HCT116 (cell line): ENCODE measurements at regions not wholly inside any gene's neighbourhood (a gene's known extent, or its start where the extent isn't known, plus 50 kb on each side); places are given as distances from the start of the nearest gene placed in this dataset.

Experiments used
- CTCF ChIP-seq, 3 experiments: fragments of 200-600 bp in 1 of 3; sonication (generic) in 1 of 3; IDR thresholded peaks in 2 of 3; conservative IDR thresholded peaks in 1 of 3; 2 replicates each; pipeline ENCODE4 v1.5.1; 2012 to 2017; ENCODE audit warnings: low read depth in 2 of 3, low read length in 2 of 3, antibody characterized with exemption in 1 of 3, borderline replicate concordance in 1 of 3, control low read depth in 1 of 3, mild to moderate bottlenecking in 1 of 3, mixed read lengths in 1 of 3, mixed run types in 1 of 3, moderate library complexity in 1 of 3; ENCODE audit not compliant: insufficient read depth in 1 of 3
- EGR1 ChIP-seq: IDR thresholded peaks from 2 replicates; pipeline ENCODE4 v1.6.1; 2012; ENCODE audit warnings: low read depth
- ELF1 ChIP-seq: IDR thresholded peaks from 2 replicates; pipeline ENCODE4 v1.6.1; 2012; ENCODE audit warnings: low read depth, borderline replicate concordance
- EZH2 ChIP-seq: fragments of 200-600 bp; sonication (generic); IDR thresholded peaks from 2 replicates; pipeline ENCODE4 v1.6.1; 2017; ENCODE audit warnings: antibody characterized with exemption, mixed run types
- JUND ChIP-seq: IDR thresholded peaks from 2 replicates; pipeline ENCODE4 v1.6.1; 2012
- MAX ChIP-seq: IDR thresholded peaks from 2 replicates; pipeline ENCODE4 v1.6.1; 2012
- POLR2A ChIP-seq: IDR thresholded peaks from 2 replicates; pipeline ENCODE4 v1.7.0; 2011; ENCODE audit warnings: borderline replicate concordance; ENCODE audit not compliant: insufficient read depth, insufficient read length; ENCODE audit errors: extremely low read depth
- POLR2AphosphoS5 ChIP-seq: IDR thresholded peaks from 2 replicates; pipeline ENCODE4 v1.6.1; 2011; ENCODE audit warnings: mild to moderate bottlenecking, low read depth, low read length, moderate library complexity
- REST ChIP-seq: IDR thresholded peaks from 2 replicates; pipeline ENCODE4 v1.6.1; 2012; ENCODE audit warnings: low read depth
- ZFX ChIP-seq: fragments of 450-650 bp; IDR thresholded peaks from 2 replicates; pipeline ENCODE4 v1.6.1; 2017

- TF ChIP-seq JUND (no peak), CTCF (IDR thresholded peaks at IDR 0.05 in 2 of 3, conservative IDR thresholded peaks at IDR 0.05 in 1 of 3; ENCODE audit: borderline replicate concordance in 1 of 3, insufficient read depth in 1 of 3, low read depth in 2 of 3, low read length in 2 of 3) (no peak), MAX (no peak), POLR2A (no peak), EGR1 (no peak), ZFX (no peak), ELF1 (no peak), EZH2 (no peak), POLR2AphosphoS5 (no peak), REST (no peak)
Measured at GRCh38 chr22:22812031-22812905, 75.3 kb upstream of the IGLL5 start.
